HepG2 (cell line): ENCODE measurements at regions not wholly inside any gene's neighbourhood (a gene's known extent, or its start where the extent isn't known, plus 50 kb on each side); places are given as distances from the start of the nearest gene placed in this dataset.

Experiments used
- ATAC-seq: fragments of 200-7000 bp; cut with Tn5 transposase; 3 replicates; pipeline ENCODE4 v1.9.1; 2020; ENCODE audit warnings: mild to moderate bottlenecking, moderate library complexity
- BruUV-seq: library from RNA; stranded (reverse); fragments of 400-500 nt; replicated peaks from 2 replicates; lab custom pipeline; 2021; lab: Mats Ljungman, UMichigan
- CTCF ChIA-PET: fragments of 300-600 bp; formaldehyde crosslinking; extraction: SDS; loops from one replicate; lab custom pipeline; 2021; ENCODE audit warnings: low total read pairs, inconsistent platforms, low intra/inter-chr PET ratio; lab: Yijun Ruan, JAX
- POLR2A ChIA-PET: fragments of 350-600 bp; sonication (Branson Sonifier 250); formaldehyde crosslinking; loops from one replicate; lab custom pipeline; 2020; ENCODE audit warnings: antibody characterized with exemption, inconsistent platforms; lab: Yijun Ruan, JAX
- DNase-seq: peaks from one replicate; pipeline ENCODE4 v3.0.0-alpha.2; 2015; ENCODE audit warnings: low spot score
- FAIRE-seq: peaks from 3 replicates; lab custom pipeline; 2011; peaks lifted over from hg19 to GRCh38; lab: Jason Lieb, UNC
- H2AFZ ChIP-seq: one replicate; pipeline ENCODE4 v1.6.1; 2011; ENCODE audit warnings: low read length, inconsistent platforms
- H3K27ac ChIP-seq: fragments of 300-600 bp; 3 replicates; pipeline ENCODE4 v1.8.0; 2011; ENCODE audit warnings: mixed run types, mild to moderate bottlenecking, mixed read lengths, low read length, inconsistent platforms; ENCODE audit not compliant: insufficient read depth; ENCODE audit errors: extremely low read length
- H3K27me3 ChIP-seq, 2 experiments: fragments of 200-600 bp in 1 of 2; 2 replicates in 1 of 2; 3 replicates in 1 of 2; pipeline versions ENCODE4 v1.6.0 to v1.8.0; 2011; ENCODE audit warnings: low read length in 2 of 2, mild to moderate bottlenecking in 2 of 2, moderate library complexity in 2 of 2, inconsistent platforms in 1 of 2; ENCODE audit not compliant: insufficient read depth in 2 of 2, control insufficient read depth in 1 of 2
- H3K36me3 ChIP-seq, 2 experiments: fragments of 200-600 bp in 1 of 2; replicated peaks in 1 of 2; 2 replicates in 1 of 2; 3 replicates in 1 of 2; pipeline versions ENCODE4 v1.5.1 to v1.8.0; 2011; ENCODE audit warnings: low read length in 2 of 2, inconsistent platforms in 1 of 2; ENCODE audit not compliant: insufficient read depth in 2 of 2, control insufficient read depth in 1 of 2
- H3K4me1 ChIP-seq: 2 replicates; pipeline ENCODE4 v1.5.1; 2012; ENCODE audit warnings: low read length, inconsistent platforms; ENCODE audit not compliant: insufficient read depth
- H3K4me2 ChIP-seq: 2 replicates; pipeline ENCODE4 v1.6.0; 2011; ENCODE audit warnings: low read depth, low read length, inconsistent platforms
- H3K4me3 ChIP-seq, 3 experiments: fragments of 200-600 bp in 1 of 3; sonication (generic), shearing (Covaris generic) in 1 of 3; replicated peaks in 1 of 3; 2 replicates each; pipeline ENCODE4 v1.5.1; 2011 to 2016; ENCODE audit warnings: low read length in 3 of 3, inconsistent platforms in 2 of 3, low read depth in 2 of 3, mild to moderate bottlenecking in 2 of 3, control low read depth in 1 of 3, mixed read lengths in 1 of 3; ENCODE audit not compliant: insufficient read depth in 1 of 3
- H3K79me2 ChIP-seq: one replicate; pipeline ENCODE4 v1.6.1; 2011; ENCODE audit warnings: low read length, inconsistent platforms; ENCODE audit not compliant: insufficient read depth
- H3K9ac ChIP-seq: 2 replicates; pipeline ENCODE4 v1.6.0; 2011; ENCODE audit warnings: mild to moderate bottlenecking, low read depth, low read length, inconsistent platforms; ENCODE audit not compliant: insufficient read depth
- H3K9me3 ChIP-seq: 2 replicates; pipeline ENCODE4 v1.5.1; 2012; ENCODE audit warnings: mild to moderate bottlenecking, low read length
- H4K20me1 ChIP-seq: 2 replicates; pipeline ENCODE4 v1.6.0; 2011; ENCODE audit warnings: inconsistent platforms, mild to moderate bottlenecking, low read length, moderate library complexity; ENCODE audit not compliant: insufficient read depth
- ATM ChIP-seq: fragments of 450-650 bp; IDR thresholded peaks from 2 replicates; pipeline ENCODE4 v1.7.1; 2017; ENCODE audit warnings: mild to moderate bottlenecking, borderline replicate concordance
- EED ChIP-seq: sonication (generic); formaldehyde crosslinking; IDR thresholded peaks from 2 replicates; pipeline ENCODE4 v1.5.0; 2020; ENCODE audit warnings: mild to moderate bottlenecking, missing genetic modification reagents
- IKZF1 ChIP-seq: fragments of 450-650 bp; IDR thresholded peaks from 2 replicates; pipeline ENCODE4 v1.7.1; 2016
- ISL2 ChIP-seq: sonication (generic); formaldehyde crosslinking; IDR thresholded peaks from 2 replicates; pipeline ENCODE4 v1.5.0; 2020; ENCODE audit warnings: missing genetic modification reagents
- JDP2 ChIP-seq: sonication (generic); formaldehyde crosslinking; IDR thresholded peaks from 2 replicates; pipeline ENCODE4 v1.8.1; 2022; ENCODE audit warnings: missing genetic modification reagents, borderline replicate concordance
- PRMT3 ChIP-seq: sonication (generic); formaldehyde crosslinking; IDR thresholded peaks from 2 replicates; pipeline ENCODE4 v1.8.1; 2022; ENCODE audit warnings: low read depth, mild to moderate bottlenecking, moderate library complexity, missing genetic modification reagents, borderline replicate concordance
- TGIF2 ChIP-seq: IDR thresholded peaks from 2 replicates; pipeline ENCODE4 v1.6.1; 2016; ENCODE audit warnings: control low read depth, missing compliant biosample characterization
- ZFY ChIP-seq: sonication (generic); formaldehyde crosslinking; IDR thresholded peaks from 2 replicates; pipeline ENCODE4 v1.4.0; 2020; ENCODE audit warnings: missing genetic modification reagents
- ZNF253 ChIP-seq: sonication (generic); formaldehyde crosslinking; IDR thresholded peaks from 2 replicates; pipeline ENCODE4 v1.8.0; 2022; ENCODE audit warnings: mild to moderate bottlenecking, missing genetic modification reagents, borderline replicate concordance
- ZNF318 ChIP-seq: sonication (generic); formaldehyde crosslinking; IDR thresholded peaks from 2 replicates; pipeline ENCODE4 v1.4.0; 2020; ENCODE audit warnings: mild to moderate bottlenecking, missing genetic modification reagents
- ZNF337 ChIP-seq: sonication (generic); formaldehyde crosslinking; IDR thresholded peaks from 2 replicates; pipeline ENCODE4 v1.5.1; 2020; ENCODE audit warnings: missing genetic modification reagents, low read depth, mild to moderate bottlenecking, borderline replicate concordance
- ZNF564 ChIP-seq: sonication (generic); formaldehyde crosslinking; IDR thresholded peaks from 2 replicates; pipeline ENCODE4 v1.8.1; 2023; ENCODE audit warnings: mild to moderate bottlenecking, missing genetic modification reagents
- ZNF567 ChIP-seq: sonication (generic); formaldehyde crosslinking; IDR thresholded peaks from 2 replicates; pipeline ENCODE4 v1.8.1; 2023; ENCODE audit warnings: mild to moderate bottlenecking, missing genetic modification reagents, borderline replicate concordance
- ZNF850 ChIP-seq: sonication (generic); formaldehyde crosslinking; conservative IDR thresholded peaks from 2 replicates; pipeline ENCODE4 v1.9.0; 2021; ENCODE audit warnings: mild to moderate bottlenecking, missing genetic modification reagents
- WGBS: methylation state at CpG from one replicate; pipeline ENCODE4 v1.1.6; 2017; ENCODE audit warnings: low lambda C conversion rate; 5-methylcytosine and 5-hydroxymethylcytosine counted together
- in situ Hi-C: cut with HindIII; loops from 2 replicates; pipeline ENCODE4 v1.10.0; 2017; ENCODE audit warnings: low pct_unique_long_range_greater_than_20kb; ENCODE audit not compliant: extremely low pct_ligation_motif_present
- intact Hi-C: fragments of 100-400 bp; cut with micrococcal nuclease; formaldehyde crosslinking; loops from one replicate; pipeline ENCODE4 v1.10.0; 2022; ENCODE audit not compliant: unreplicated experiment
- TF ChIP-seq, protein P1 (sequence below): sonication (generic); formaldehyde crosslinking; IDR thresholded peaks from 2 replicates; pipeline ENCODE4 v1.5.1; 2020; ENCODE audit warnings: missing genetic modification reagents, mild to moderate bottlenecking, borderline replicate concordance

GRCh38 chr22:44575381-44576268 is 77.6 kb upstream of the RTL6 start:
- Histone ChIP-seq H3K79me2 (no peaks in the 10 kb centered on the region), H3K27me3 (peaks cover 5 to 63% of the 10 kb centered on the region in 2 experiments; a peak in 3 of 5 replicates), H3K4me2 (no peak overlapping the region), H4K20me1 (no peaks in the 10 kb centered on the region), H3K36me3 (no peaks in the 10 kb centered on the region), H3K9me3 (no peaks in the 10 kb centered on the region), H3K4me3 (no peak overlapping the region), H3K27ac (no peak overlapping the region), H2AFZ (no peak overlapping the region), H3K9ac (no peak overlapping the region), H3K4me1 (no peaks in the 10 kb centered on the region)
- BruUV-seq = no TSS peak
- FAIRE-seq (no peak), DNase-seq (no peak), ATAC-seq (no peak)
- CTCF ChIA-PET = no interaction called here
- intact Hi-C loops = no loop called here
- in situ Hi-C loops = no loop called here
- POLR2A ChIA-PET = no interaction called here
- 6% methylated on average over 7 of the region's 7 CpGs for WGBS
- TF ChIP-seq ZNF850 (CRISPR knock-in tag) = no peak
- TF ChIP-seq TGIF2 (CRISPR knock-in tag) = no peak
- TF ChIP-seq ISL2 (CRISPR knock-in tag) = no peak
- TF ChIP-seq ZNF567 (CRISPR knock-in tag) = no peak
- TF ChIP-seq ZFY (CRISPR knock-in tag) = no peak
- no peak for TF ChIP-seq EED
- no peak for TF ChIP-seq ZNF337
- no peak for TF ChIP-seq ZNF318 (CRISPR knock-in tag)
- TF ChIP-seq JDP2 = no peak
- TF ChIP-seq ATM = 0 out of 2 replicates have a peak, but pooled peaks have one; percentile 8
- TF ChIP-seq, protein P1, sequence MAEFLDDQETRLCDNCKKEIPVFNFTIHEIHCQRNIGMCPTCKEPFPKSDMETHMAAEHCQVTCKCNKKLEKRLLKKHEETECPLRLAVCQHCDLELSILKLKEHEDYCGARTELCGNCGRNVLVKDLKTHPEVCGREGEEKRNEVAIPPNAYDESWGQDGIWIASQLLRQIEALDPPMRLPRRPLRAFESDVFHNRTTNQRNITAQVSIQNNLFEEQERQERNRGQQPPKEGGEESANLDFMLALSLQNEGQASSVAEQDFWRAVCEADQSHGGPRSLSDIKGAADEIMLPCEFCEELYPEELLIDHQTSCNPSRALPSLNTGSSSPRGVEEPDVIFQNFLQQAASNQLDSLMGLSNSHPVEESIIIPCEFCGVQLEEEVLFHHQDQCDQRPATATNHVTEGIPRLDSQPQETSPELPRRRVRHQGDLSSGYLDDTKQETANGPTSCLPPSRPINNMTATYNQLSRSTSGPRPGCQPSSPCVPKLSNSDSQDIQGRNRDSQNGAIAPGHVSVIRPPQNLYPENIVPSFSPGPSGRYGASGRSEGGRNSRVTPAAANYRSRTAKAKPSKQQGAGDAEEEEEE (CRISPR knock-in tag) = no peak
- no peak for TF ChIP-seq PRMT3 (CRISPR knock-in tag)
- TF ChIP-seq ZNF564 (CRISPR knock-in tag) = no peak
- no peak for TF ChIP-seq ZNF253 (CRISPR knock-in tag)
- 0 out of 2 replicates have a peak, but pooled peaks have one; percentile 12 for TF ChIP-seq IKZF1
